NCI-H128 (cell line): ENCODE measurements at regions not wholly inside any gene's neighbourhood (a gene's known extent, or its start where the extent isn't known, plus 50 kb on each side); places are given as distances from the start of the nearest gene placed in this dataset.
"Not testable (repeated sequence)": the region's sequence is repeated elsewhere in the genome, so short reads cannot be mapped to it uniquely, and the experiment has no call there.

ENCODE experiments used
- DNase-seq: peaks from one replicate; lab custom pipeline; 2025; ENCODE audit not compliant: unreplicated experiment; lab: John Stamatoyannopoulos, UW

DNA sequence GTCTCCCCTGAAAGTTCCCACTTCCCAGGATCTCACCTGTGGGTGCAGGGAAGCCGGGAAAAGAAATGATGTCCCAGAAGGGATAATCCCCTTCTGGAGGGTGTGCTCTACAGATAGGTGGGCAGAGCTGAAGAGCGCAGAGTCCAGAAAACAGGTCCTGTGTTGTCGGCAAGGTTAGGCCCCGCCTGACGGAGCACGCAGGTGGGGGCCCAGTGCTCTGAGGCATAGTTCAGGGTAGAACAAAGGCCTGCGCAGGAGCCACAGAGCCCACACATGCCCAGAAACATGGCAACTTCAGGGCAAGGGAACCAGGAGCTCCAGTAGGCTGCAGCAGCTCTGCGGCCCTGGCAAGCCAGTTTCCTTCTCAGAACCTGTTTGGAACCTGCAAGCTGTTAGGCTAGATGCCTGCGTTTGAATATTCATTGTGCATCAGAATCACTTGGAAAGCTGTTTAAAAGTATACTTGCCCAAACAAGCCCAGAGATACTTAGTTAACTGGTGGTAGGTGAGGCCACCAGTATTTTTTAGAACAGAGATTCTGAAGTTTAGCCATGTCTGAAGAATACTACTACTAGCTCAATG is 386.6 kb downstream of the BUD13 start:
- no peak for DNase-seq

DNA sequence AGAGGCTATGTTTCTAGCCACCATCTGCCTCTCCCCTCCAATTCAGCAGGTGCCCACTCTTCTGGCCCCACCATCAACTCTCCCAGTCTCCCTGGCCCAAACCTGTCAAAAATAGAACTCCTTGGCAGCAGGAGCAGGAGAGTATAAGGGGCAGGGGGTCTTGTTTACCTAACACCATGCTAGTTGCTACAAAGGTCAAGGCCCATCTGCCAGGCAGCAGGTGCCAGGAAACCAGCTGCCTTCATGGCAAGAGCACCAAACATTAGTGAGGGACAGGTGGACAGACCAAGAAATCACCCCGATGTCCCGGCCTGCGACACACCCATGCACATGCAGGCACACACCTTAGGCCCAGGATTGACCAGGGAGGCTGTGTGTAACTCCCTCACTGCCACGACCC is 387.9 kb downstream of the BUD13 start:
- DNase-seq, result no peak

DNA sequence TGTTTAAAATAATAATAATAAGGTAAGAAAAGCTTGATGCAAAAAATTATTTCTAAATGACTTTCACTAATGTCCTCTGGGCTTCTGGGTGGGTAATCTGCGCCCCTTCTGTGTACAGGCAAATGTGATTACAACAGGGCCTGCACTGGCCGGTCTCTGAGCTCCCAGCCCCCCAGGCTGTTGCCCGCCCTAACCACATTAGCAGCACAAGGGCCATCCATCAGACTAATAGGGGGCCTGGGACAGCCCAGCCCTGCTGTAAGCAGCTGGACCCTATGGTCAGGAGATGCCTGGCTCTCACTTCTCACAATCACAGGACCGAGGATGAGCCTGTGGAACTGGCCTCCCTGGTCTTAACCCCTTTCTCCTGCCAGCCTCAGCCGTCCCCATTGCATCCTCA is 388.4 kb downstream of the BUD13 start:
- DNase-seq, result no peak

DNA sequence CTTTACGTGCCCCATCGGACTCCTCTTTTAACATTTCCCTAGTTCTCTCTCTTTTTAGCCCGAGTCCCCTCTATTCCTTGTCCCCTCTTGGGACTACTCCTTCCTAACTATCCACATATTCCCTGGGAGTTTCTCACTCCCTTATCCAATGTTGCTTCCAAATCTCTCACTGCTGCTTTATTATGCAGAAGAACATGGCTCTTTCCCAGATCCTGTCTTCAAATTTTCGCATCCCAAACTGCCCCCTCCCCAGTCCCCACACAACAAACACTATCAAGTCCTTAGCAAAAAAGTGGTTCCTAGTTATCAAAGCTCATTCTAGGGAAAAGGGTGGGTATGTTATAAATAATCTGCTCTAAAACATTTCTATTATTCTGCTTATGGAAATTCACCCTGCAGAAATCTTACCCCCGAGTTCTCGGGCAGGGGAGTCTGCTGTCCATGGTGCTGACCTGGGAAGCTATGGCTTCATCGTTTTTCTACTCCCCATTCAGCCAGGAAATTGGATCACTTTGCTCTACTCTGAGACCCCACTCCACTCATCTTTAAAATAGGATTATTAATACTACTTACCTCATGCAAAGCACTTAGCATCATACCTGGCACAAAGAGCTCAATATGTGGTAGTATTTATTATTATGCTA is 393.5 kb downstream of the BUD13 start:
- DNase-seq, result no peak

DNA sequence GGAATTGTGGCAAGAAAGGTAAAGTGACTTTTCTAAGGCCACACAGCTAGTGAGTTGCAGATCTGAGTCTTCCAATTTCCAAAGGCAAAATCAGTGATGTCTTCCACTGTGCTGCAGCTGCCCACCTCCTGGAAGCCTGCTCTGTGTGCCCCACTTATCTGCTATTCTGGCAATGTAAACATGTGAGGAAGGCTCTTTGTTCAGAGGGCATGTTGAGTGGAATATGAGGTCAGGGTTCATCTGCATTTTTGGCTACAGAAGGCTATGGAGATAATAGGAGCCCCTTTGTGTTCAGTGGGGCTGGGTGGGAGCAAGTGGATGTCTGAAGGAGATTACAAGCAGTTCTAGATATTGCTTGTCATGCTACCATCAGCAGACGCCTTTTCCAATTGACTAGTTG is 396.2 kb downstream of the BUD13 start:
- no peak for DNase-seq

DNA sequence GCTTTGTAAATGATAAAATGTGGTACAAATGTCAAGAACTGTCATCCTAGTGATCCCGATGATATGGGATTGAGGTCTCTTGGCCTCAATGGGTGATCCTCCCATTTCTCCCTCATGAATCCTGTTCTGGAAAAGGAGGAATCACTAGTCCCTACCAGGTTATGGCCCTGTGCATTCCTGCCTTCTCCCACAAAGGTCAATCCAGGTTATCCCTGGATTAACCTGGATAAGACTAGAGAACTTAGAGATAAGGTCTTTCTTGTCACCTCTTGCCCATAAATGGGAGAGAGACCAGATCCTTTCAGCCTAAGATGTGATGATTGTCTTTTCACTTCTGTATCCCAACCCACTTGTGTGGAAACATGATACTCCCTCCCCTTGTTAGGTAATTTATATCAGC is 396.7 kb downstream of the BUD13 start:
- no peak for DNase-seq

DNA sequence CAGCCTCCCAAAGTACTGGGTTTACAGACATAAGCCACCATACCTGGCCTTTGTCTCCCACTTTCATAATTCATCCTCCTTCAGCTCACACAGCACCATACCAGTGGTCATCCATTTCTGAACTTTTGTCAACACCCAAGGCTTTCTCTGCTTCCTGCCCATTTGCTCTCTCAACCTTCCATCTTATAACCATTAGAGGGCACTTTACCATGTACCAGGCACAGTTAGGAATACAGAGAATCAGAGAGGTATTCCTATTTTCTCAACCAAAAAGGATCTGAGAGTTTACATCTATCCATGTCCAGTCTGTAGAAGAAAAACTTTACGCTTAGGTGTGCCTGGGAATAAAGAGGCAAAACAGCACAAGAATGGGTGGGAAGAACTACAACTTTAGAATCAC is 397.6 kb downstream of the BUD13 start:
- DNase-seq, result no peak

DNA sequence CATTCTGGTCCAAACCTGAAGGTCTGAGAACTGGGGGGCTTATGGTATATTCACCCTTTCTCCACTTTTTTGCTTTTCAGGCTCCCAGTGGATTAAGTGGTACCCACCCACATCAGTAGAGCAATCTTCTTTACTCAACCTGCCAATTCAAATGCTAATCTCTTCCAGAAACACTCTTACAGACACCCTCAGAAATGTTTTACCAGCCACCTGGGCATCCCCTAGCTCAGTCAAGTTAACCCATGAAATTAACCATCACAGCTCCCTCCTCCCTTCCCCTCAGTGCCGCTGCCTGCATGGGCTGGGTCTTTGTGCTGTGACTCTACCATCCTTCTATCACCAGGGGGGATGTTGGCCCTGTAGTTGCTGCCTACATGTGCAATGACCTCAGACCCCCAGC is 398.7 kb downstream of the BUD13 start:
- DNase-seq, result no peak

DNA sequence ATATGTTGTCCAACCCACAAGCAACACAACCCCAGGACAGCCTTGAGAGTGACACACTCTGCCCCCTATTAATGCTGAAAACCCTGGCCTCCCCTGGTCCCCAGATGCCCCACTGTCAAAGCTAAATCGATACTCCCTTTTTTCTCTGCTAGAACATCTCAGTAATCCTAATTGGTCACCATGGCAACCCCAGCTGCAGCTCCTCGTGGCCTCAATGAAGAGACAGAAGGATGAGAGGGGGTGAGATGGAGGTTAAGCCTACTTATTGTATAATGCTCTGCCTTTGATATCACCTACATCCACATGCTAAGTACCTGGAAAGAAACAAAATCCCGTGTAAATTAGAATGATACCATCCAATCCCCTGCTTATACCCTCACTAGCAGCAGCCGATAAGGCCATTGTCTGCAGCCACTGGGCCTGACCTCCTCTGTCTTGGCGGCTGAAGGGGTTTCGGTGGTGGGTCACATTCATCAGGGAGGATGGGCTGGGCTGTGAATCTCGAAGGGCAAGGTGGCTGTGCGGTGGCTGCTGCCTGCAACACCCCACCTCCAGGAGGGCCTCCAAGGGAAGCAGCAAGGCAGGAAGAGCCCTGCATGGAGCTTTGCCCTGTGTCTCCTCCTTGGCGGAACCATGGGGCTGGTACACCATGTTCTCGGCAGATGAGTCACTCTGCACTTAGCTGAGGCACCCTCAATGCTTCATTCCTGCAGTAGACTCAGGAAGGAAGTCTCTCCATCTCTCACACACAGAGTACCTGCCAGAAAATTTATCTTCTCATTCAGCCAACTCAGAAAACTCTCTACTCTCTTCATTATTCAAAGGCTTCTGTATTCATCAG is 399.5 kb downstream of the BUD13 start:
- no peak for DNase-seq

DNA sequence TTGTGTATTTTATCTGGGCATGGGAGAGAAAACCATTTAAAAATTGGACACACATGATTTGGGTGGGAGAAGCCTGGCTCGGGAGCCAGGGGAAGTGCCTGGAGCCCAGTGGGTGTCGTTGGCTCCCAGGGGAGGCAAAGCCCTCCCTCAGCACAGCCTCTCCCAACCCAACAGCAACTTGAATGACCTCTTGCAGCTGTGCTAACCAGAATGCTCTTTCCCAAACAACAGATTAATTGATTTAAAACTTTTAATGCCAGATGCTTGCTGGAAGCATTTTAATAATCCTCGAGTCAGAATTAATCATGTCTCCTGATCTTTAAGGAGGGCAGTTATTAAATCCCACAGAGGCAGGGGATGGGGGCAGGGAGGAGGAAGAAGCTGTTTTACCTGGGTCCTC is 401.6 kb downstream of the BUD13 start:
- no peak for DNase-seq

DNA sequence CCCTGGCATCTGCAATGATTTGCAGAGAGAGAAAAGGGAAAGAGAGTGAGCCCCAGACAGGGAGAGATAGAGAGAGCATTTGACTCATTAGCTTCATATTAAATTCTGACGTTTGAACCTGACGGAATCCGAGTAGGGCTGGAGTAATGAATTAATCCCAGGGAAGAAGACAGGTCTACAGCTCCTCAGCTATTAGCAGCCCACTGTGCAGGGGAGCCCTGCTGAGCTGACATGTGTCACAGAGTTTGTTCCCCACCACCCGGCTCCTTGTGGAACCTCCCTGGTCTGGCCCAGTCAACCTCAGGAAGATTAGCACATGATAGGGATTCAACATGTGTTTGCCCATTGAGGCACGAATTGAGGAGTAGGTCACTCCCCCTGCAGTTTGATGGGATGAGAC is 404.0 kb downstream of the BUD13 start:
- no peak for DNase-seq

DNA sequence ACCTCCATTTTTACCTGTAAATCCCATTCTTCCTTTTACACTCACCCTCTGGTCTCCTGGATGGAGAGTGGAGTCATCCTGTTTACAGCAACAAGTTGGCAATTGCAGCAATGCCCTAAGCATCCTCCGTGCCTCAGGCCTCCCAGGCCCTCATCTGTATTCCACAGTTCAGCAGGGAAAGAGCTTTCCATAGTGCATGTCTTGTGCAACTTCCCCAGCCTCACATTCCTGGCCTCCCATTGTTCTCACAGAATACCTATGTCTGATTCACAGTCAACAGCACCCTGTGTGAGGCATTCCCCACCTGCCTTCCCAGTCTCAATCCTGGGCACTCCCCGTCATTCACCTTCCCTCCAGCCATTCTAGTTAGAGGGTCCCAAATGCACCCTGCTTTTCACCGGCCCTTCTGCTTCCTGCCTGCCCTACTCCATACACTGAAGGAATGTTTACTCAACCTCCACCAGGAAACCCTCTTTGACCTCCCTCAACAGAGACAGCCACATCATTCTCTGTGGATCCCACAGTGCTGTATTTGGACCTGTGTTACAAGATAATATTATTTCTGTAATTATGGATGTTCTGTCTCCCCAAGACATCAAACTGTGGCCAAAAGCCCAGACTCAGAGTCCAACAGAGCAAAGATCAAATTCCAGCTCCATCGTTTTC is 405.7 kb downstream of the BUD13 start:
- no peak for DNase-seq

DNA sequence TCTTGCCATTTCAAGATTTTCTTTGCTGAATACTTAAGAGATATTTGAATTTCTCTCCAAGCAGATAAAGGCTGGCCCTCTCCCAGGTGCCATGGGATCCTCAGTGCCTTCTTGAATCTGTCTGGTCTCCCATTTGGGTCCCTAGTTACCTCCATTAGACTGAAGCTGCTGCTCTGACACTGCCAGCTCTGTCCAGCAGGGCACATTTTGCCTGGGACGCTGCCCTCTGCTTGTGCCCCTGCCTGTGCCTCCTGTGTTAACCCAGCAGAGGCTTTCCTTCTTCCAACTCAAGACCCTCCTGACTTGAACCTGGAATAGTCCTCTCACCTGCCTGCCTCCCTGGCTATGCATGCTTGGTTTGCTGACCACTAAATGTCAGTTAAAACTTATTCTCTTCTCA is 406.3 kb downstream of the BUD13 start:
- no peak for DNase-seq

DNA sequence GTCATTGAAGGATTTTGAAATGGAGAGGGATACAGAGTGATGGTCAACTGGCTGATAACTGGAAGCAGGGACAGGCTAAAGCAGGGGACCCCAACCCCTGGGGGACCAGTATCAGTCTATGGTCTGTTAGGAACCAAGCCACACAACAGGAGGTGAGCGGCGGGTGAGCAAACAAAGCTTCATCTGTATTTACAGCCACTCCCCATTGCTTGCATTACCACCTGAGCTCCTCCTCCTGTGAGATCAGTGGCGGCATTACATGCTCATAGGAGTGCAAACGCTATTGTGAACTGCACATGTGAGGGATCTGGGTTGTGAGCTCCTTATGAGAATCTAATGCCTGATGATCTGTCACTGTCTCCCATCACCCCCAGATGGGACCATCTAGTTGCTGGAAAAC is 407.9 kb downstream of the BUD13 start:
- DNase-seq, result not testable (repeated sequence)

DNA sequence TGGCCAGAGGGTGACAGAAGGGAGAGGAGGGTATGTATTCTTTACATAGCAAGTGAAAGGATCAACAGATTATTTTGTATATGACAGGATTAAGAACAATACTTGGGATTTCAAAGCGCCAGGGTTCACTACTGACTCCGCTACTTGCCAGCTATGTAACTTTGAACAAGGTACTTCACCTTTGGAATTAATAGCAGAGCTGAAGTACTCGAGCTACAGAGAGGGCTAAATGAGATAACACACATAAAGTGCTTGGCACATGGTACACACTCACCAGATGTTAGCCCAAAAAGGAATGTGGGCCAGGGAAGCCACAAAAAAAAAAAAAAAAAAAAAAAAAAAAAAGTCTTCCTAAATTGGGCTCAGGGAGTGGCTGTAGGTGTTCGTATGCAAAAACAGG is 408.4 kb downstream of the BUD13 start:
- DNase-seq, result no peak

DNA sequence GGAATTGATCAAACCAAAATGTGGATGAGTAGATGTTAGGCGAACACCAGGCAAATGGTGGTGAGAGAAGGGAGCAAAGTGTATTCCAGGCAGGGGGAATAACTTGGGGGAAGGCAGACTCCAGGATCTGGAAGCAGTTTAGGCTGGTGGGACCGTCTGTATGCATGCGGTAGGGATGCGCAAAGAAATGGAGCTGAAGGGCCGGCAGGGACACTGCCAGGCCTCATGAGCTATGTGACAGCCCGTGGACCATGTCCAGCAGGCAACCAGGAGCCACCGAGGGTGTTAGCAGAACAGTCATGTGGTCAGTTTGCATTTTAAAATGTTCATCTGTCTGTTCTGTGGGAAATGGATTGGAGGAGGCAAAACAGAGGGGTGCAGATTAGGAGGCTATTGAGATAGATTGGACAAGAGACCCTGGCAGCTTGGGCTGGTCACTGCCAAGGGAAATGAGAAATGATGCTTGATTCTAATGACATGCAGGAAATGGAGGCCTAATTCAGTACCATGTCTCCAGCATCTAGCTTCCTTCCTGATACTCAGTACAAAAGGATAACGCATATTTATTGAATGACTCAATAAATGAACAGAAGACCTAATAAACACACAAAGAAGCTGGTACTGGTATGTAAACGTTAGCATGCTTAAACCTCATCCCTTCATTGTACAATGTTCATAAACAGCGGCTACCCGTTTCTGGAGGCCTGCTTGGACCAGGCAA is 412.4 kb downstream of the BUD13 start:
- DNase-seq, result no peak

DNA sequence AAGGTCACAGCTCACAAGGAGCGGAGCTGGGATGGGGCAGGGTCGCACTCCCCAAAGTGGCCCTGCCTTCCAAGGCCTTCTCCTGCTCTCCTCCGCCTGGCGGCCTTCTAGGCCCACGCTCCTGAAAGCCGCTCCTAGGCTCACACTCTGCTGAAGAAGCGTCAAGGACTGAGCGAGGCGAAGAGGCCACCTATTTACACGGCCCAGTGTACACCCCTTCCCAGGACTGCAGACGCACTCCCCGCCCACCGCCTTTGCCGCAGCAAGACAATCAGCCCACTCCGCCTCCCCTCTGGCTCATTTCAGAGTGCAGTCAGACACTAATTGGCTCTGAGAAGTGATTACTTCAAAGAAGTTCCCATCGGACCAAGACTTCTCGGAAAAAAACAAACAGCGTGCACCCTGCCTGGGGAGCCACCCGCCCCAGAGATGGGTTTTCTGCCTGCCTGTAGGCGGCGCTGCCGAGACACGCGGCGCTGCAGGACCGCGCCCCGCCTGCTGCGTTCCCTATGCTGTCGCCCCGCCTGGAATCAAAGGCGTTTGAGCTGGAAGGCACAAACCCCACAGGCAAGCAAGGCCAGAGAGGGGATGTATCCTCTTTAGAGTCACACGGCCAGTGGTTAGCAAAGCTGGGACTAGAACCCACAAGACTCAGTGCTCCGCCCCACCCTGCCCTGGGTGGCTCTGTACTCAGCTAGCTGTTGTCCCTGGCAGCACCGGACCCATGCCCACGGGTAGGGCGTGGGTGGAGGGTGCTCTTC is 414.8 kb downstream of the BUD13 start:
- DNase-seq, result no peak

DNA sequence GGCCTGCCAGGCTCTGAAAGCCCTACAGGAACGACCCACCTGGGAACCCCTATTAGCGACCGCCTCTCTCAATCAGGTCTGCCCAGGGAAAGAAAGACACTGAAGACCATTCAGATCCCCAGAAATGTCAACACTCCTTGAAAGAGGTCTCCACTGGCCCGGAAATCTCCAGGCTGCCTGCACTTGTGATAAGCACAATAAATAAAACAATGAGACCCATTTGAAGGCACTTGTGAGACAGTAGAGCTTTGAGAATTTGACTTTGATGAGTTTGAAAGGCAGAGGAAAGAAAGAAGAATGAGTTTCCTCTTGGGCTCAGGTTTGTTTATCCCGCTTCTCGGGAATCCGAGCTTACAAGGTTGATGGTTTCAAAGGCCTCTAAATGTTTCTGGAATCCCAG is 416.3 kb downstream of the BUD13 start:
- no peak for DNase-seq

DNA sequence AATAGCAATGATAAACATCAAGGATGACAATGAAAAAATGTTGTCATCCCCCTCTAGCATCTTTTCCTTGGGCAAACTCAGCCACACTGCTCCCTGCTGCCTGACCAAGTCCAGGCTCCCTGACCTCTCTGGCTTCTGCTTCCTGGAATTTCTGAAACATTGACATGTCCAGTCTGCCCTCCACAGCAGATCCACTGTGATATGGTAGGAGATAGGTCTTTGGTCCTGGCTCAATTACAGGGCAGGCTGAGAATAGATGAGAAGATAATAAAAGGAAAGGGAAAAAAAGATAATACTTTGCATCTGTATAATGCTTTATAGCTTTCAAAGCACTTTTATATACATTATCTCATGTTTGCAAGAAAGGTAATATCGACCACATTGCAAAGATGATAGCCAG is 417.7 kb downstream of the BUD13 start:
- DNase-seq, result no peak

DNA sequence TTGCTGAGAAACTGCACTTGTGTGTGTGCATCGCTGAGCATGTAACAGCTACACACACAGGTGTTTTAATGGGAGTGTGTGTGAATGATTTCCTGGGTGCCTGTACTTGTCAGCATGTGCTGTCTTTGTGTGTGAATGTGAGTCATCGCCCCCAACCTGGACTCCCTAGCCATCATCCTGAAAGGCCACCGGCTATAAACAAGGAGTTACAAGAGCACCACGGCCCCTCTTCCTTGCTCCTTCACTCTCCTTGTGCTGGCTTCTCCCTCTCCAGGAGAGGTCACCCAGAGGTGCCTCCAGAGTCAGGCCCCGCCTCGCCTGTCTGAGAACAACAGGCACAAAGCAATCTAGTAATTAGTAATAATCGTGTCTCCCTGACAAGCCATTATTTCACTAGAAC is 419.2 kb downstream of the BUD13 start:
- no peak for DNase-seq

DNA sequence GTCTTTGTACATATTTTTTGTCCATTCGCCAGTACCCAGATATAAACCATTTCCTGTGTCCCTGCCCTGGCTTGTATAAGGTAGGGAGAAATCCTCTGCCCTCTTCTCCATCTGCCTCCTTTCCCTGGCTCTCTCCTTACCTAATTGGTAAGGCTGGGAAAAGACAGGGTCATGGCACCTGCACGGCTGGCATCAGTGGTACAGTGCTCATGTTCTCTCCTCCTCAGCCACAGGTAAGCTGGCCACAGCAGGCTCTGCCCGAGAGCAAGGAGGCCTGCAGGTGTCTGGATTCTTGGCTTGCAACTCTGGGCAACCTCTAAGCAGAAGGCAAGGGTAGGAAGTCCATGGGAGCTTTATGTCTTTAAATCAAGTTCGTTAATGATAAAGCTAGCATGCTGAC is 419.9 kb downstream of the BUD13 start:
- no peak for DNase-seq
